Activated CD8-positive, alpha-beta memory T cell treated with anti-CD3 and anti-CD28 coated beads for 36 hours (primary cell): ENCODE measurements at regions not wholly inside any gene's neighbourhood (a gene's known extent, or its start where the extent isn't known, plus 50 kb on each side); places are given as distances from the start of the nearest gene placed in this dataset.

Experiments used
- CTCF ChIA-PET: fragments of 350-600 bp; sonication (Branson Sonifier 250); formaldehyde crosslinking; loops from one replicate; lab custom pipeline; 2021; ENCODE audit warnings: antibody characterized with exemption; lab: Charles Lee
- POLR2A ChIA-PET: fragments of 350-600 bp; sonication (Branson Sonifier 250); formaldehyde crosslinking; loops from one replicate; lab custom pipeline; 2021; ENCODE audit warnings: antibody characterized with exemption; lab: Charles Lee

DNA sequence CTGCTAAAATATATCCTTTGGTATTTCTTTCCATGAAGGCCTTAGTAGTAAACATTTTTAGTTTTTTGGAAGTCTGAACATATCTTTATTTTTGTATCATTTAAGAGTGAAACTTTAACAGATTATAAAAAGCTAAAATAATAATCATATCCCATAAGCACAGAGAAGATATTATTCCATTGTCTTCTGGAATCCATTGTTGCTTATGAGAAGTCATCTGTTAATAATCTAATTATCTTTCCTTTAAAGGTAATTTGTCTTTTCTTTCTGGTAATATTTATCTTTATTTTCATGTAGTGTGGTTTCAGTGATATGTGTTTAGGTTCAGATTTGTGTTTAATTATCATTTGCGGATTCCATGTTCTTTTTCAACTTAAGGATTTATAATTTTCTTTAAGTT lies 261.7 kb downstream of the MSRB3 start:
- ChIA-PET POLR2A (no interaction called here), CTCF (no interaction called here)

DNA sequence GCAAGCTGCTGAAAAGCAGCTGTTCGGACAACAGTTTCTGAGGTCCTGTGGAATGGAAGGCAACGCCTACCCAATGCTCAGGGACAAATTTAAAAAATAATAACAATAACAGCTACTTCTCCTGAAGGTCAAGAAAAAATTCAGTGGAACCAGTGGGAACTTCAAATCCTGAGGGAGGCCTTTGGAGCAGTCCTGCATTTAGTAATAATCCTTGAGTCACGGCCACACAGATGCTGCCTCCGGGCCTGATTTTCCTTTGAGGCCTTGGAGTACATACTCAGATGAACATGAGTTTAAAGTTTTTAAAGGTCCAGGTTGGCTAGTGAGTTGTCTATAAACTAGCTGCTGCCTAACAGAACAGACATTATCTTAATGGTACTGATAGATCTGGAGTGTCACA lies 268.0 kb downstream of the MSRB3 start:
- ChIA-PET POLR2A (no interaction called here), CTCF (no interaction called here)

DNA sequence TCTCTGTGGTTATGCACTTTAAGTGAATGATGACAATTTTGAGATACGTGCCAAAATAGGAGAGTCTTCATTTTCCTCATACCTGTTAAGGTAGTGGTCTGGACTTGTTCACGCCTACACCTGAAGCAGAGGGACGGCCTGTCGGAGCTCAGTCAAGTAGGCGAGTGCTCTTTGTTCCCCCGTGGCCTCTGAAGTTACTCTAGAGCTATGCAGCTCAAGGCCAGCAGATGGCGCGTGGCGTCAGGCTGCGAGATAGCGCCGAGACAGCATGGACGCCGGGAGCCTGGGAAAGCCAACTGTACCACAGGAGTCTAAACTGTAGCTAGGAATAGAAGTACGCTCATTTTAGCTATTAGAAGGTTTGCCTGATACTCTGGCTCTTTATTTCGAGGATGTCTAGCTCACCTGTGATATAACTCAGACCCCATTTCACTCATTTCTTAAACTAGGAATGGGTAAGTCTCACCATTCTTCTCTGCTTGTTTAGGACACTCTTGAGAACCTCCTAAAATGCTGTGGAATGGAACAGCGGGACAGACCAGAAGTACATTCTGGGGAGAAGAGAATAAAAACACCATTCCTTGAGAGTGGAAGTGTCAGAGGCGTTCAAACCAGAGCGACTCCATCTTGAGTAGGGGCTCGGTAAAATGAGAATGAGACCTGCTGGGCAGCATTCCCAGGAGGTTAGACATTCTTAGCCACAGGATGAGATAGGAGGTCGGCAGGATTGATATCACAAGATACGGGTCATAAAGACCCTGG lies 267.4 kb upstream of the HMGA2 start:
- ChIA-PET POLR2A (no interaction called here), CTCF (interaction anchor here (0.7 to 1.2 kb wide), 4 partner anchors 69 to 530 kb away, joined by 3 to 6 read pairs (median 4); no protein-coding TSS in a partner anchor)

DNA sequence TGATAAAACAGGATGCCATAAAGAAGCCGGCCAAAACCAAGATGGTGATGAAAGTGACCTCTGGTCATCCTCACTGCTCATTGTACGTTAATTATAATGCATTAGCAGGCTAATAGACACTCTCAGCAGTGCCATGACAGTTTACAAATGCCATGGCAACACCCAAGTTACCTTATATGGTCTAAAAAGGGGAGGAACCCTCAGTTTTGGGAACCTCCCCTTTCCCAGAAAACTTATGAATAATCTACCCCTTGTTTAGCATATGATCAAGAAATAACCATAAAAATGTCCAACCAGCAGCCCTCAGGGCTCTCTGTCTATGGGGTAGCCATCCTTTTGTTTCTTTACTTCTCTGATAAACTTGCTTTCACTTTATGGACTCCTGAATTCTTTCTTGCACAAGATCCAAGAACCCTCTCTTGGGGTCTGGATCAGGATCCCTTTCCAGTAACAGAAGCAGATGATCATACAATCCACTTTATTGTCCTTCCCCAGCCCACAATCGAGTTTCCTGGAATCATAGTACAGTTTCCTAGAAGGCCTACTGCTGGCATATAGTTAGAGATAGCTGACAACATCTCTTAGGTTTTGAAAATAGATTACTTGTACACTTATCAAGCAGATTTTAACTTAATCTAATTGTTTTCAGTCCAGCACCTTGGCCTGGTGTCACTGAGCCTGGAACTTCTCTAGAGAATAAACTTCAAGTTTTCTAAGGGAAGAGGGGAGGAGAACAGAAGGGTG lies 266.7 kb upstream of the HMGA2 start:
- CTCF ChIA-PET = interaction anchor here (1.2 kb wide), 2 partner anchors 68 to 479 kb away, joined by 3 read pairs; no protein-coding TSS in a partner anchor
- POLR2A ChIA-PET = no interaction called here

DNA sequence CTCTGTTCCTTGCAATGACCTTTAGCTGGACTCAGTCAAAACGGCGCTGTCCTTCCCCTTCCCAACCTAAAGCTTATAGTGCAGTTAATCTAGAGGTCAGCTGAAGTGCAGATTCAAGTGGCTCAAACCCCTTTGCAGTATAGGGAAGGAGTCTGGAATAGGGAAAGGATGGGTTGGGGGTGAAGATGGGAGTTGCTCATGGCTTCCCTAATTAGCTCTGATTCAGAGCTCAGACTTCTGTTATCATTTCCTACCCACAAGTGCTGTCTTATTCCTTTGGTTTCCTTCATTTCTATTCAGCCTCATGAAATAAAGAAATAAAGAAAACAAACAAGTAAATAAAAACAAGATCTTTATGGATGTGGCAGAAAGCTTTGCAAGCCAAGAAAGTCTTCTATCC lies 264.0 kb upstream of the HMGA2 start:
- CTCF ChIA-PET = interaction anchor here (0.6 kb wide), 1 partner anchor 1216 kb away, joined by 3 read pairs; no protein-coding TSS in a partner anchor
- POLR2A ChIA-PET = no interaction called here

DNA sequence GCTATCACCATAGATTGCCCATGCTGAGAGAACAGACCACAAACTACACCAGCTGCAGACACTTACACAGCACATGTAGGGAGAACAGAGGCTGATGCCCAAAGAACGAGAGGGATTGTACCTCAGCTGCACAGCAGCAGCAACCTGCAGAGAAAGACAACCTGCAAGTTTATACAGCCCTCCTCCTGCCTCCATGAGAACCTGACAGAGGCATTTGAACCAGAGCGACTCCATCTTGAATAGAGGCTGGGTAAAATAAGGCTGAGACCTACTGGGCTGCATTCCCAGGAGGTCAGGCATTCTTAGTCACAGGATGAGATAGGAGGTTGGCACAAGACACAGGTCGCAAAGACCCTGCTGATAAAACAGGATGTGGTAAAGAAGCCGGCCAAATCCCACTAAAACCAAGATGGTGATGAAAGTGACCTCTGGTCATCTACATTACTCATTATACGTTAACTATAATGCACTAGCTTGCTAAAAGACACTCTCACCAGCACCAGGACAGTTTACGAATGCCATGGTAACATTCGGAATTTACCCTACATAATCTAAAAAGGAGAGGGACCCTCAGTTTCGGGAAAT lies 262.4 kb upstream of the HMGA2 start:
- POLR2A ChIA-PET = no interaction called here
- CTCF ChIA-PET = interaction anchor here (0.5 kb wide), 1 partner anchor 370 kb away, joined by 3 read pairs; no protein-coding TSS in a partner anchor

DNA sequence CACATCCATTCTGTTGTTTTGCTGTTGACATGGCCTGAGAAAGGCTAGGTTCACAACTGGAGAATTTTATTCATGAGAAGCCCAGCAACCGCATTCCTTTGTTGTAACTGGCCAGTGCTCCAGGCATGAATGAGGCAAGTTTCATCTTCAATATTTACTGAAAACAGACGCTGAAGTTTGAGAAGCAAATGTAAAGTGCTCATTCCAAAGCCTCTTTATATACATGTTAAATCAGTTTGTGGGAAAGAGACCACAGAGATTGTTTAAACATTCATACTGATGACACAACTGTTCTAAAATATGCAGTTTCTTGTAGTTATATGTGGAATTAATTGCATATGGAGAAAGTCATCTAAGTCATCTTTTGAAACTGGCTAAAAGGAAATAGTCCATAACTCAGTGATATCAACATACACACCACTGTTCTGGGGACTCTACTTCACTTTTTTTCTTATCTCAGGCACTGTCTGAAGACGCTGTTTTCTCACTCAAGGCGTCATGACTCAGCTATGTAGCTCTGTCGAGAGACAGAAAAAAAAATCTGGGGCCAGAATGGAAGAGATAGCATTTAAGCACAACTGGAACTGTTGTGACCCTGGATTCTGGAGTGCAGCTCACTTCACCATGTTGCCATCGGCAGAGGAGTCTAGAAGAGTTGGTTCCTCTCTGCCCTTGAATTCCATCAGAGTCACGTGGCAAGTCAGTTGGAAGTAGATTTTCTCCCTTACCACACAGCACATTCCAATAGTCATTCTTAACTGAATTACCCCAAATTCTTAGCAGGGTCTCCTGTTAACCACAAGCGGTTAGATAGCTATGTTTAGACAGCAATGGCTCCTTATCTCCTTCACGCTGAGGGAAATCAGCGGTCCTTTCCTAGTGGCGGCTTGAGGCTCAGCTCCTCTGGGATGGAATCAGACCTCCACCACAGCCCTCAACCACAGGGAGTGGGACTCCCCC lies 258.4 kb upstream of the HMGA2 start:
- CTCF ChIA-PET = interaction anchor here (0.5 kb wide), 1 partner anchor 515 kb away, joined by 3 read pairs; no protein-coding TSS in a partner anchor
- POLR2A ChIA-PET = no interaction called here

DNA sequence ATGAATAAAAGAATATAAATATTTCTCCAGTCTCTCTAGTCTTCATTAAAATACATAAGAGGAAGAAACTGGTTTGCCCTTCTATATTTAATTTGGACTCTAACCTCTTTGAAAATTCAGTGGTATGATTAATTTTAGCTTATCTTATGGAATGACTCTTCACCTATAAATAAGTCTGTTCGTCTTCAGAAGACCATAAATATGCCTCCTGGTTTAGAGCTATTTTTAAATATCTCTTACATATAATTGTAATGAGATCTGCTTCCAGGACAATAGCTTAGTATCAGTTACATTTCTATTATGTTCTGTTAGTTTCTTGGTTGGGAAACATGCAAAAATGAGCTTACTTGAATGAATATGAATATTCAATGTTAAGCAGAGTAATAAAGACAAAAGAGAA lies 257.5 kb upstream of the HMGA2 start:
- CTCF ChIA-PET = no interaction called here
- POLR2A ChIA-PET = no interaction called here

DNA sequence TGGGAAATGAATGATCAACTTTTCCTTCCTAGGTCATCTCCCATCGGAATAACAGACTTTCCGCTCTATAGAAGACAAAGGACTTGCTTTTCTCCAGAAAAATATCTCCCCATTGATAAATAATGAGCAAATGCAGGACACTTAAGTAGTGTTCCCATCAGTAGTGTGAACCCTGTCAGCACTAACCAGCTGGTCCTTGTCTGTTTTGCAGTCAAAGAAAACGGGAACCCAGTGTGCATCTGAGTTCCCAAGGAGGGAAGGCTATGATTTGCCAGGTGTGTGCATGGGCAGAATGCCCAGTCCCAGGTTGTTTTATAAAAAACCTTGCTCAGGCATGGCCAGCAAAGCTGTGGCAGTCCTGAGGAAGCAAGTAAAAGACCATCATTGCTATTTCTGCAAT lies 256.5 kb upstream of the HMGA2 start:
- ChIA-PET POLR2A (no interaction called here), CTCF (no interaction called here)

DNA sequence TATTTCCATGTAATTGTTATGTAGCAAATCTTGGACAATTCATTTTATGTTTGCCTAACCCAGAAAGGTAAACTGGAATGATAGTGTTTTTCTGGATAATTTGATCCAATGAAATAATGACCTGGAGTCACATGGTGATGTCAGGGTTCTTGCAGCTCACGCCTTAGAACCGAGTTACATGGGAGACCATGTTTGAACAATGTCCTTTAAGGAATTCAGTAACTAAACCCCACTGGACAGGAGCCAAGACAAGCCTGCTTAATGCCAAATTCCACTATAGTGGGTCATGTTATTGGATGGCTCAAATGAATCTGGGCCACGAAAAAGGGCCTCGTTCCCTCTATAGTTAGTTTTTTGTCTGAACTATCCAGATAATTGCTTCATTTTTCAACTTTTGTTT lies 255.8 kb upstream of the HMGA2 start:
- CTCF ChIA-PET = no interaction called here
- POLR2A ChIA-PET = no interaction called here

DNA sequence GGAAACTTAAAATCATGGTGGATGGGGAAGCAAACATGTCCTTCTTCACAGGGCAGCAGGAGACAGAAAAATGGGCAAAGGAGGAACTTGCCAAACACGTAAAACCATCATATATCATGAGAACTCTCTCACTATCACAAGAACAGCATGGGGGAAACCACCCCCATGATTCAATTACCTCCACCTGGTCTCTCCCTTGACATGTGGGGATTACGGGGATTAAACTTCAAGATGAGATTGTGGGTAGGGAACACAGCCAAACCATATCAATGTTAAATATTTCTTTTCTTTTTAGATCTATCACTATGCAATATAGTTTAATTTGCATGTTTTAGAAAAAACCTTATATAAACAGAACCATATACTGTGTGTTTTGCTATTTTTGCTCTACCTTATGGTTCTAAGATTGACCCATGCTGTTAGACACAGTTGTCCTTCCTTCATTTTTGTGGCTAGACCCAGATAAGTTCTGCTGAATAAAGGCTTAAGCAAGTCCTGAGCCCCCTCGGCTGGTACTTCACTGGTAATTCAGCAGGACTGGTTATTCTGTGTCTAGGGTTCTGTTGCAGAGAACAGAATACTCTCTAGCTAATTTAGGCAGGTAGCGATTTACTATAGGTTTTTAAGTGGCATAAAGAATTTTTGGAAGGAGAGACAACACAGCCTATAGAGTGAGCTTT lies 253.7 kb upstream of the HMGA2 start:
- ChIA-PET POLR2A (no interaction called here), CTCF (no interaction called here)

DNA sequence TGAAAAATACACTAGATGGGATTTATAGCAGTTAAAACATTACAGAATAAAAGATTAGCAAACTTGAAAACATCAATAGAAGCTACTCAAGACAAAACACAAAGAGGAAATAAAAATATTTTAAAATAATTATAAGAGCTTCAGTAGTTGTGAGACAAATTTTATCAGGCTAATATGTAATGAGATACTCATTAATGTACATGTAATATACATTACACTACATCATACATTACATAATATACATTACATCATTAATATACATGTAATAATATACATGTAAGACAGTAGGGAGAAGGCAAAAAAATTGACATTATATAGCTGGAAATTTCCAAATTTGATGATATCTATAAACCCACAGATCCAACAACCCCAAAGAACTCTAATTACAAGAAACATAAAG lies 249.4 kb upstream of the HMGA2 start:
- ChIA-PET CTCF (no interaction called here), POLR2A (no interaction called here)

DNA sequence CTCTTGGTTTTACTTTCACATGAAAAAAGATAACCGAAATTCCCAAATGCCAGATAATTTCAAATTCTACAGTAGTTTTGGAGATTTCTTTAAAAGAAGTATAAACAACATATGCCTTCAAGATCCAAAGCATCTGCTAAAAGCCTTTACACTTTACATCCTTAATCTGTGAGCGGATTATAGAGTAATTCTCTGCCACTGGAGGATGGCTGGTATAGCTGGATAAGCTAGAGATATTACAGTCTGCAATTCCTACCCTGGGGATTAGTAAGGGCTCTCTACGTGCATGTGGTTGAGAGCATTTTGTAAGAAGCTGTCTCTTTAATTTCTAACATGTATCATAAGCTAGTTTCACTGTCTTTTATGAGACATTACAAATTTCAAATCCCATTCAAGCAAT lies 240.3 kb upstream of the HMGA2 start:
- ChIA-PET POLR2A (interaction anchor here (0.6 kb wide), 1 partner anchor 29 kb away, joined by 6 read pairs; no protein-coding TSS in a partner anchor), CTCF (no interaction called here)

DNA sequence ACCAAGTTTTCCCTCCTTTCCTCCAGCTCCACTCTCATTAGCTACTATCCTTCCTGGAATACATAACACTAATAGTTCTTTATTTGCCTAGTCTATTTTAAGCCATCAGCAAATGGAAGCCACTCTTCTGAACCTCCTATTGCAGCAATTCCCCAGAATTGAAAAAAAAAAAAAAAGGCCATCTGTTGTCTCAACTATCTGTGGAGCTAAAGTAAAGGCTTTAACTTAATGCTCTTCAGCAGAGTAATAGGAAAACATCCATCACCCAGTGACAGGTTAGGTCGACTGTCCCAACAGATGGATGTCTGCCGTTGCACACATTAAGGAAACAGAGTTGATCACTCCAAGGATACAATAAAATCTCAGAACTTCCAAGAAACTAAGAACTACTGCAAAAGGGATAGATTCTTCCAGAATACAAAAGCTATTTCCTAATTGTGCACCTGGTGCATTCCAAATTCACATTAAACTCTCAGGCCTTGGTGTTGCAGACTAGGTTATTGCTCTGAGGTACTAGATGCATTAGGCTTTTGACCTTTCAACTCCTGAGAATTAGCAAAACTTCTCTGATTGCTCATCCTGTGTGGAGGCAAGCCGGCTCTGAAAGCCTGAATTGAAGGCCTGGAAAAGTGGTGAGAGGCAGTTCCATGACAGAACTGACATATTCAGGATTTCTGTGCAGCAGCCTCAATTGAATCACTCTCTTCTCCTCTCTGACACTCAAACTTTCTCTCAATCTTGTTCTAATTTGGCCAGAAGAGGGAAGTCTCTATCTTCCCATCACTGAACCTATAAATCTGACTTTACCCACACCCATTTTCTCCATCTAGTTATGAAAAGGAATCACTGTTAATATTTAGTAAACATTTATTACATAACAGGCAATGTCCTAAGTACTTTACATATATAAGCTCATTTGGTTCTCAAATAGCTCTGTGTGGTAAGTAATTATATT lies 238.4 kb upstream of the HMGA2 start:
- POLR2A ChIA-PET = interaction anchor here (0.6 kb wide), 1 partner anchor 345 kb away, joined by 6 read pairs; no protein-coding TSS in a partner anchor
- CTCF ChIA-PET = no interaction called here

DNA sequence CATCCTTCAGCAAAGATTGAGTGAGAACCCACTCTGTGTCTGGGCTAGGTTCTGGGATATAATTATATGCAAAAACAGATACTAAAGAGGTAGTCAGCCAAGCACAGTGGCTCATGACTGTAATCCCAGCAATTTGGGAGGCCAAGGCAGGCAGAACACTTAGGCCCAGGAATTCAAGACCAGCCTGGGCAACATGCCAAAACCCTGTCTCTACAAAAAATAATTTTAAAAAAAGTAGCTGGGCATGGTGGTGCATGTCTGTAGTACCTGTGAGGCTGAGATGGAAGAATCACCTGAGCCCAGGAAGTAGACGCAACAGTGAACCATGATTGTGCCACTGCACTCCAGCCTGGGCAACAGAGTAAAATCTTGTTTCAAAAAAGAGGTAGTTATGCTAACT lies 237.5 kb upstream of the HMGA2 start:
- CTCF ChIA-PET = no interaction called here
- POLR2A ChIA-PET = no interaction called here

DNA sequence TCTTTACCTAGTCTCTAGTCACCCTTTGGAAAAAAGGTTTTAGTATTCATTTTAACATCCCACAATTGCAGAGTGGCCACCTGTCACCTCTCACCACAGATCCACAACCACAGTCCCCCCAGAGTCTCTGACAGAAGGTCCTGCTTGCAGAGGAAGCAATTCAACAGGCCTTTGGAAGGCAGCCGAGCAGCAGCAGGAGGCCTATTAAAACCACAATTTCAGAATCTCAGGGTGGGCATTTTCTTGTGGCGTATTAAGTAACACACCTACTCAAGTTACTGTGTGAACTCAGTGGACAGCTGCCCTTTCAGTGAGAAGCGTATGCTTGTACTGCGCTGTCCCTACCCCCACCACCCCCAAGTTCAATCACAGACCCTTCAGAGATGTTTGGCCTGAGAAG lies 234.0 kb upstream of the HMGA2 start:
- ChIA-PET CTCF (no interaction called here), POLR2A (no interaction called here)

DNA sequence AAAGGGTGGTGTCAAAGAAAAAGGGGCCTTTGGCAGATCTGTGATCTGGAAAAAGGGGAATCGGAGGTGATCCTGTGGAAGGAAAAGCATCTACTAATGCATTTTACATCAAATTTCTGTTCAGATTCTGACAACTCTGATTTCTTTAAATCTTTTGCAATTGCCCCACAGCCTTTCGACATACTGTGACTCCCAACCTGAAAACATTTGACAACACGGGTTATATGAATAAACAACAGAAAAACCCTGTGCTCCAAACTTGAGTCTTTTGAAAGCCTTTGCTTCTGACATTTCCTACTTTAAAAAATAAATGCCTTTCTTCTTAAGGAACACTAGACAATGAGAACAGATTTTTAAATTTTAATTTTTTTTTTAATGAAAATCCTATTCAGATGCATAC lies 231.9 kb upstream of the HMGA2 start:
- ChIA-PET POLR2A (no interaction called here), CTCF (no interaction called here)
